ENCODE measurements at regions not wholly inside any gene's neighbourhood (a gene's known extent, or its start where the extent isn't known, plus 50 kb on each side); places are given as distances from the start of the nearest gene placed in this dataset.

DNA sequence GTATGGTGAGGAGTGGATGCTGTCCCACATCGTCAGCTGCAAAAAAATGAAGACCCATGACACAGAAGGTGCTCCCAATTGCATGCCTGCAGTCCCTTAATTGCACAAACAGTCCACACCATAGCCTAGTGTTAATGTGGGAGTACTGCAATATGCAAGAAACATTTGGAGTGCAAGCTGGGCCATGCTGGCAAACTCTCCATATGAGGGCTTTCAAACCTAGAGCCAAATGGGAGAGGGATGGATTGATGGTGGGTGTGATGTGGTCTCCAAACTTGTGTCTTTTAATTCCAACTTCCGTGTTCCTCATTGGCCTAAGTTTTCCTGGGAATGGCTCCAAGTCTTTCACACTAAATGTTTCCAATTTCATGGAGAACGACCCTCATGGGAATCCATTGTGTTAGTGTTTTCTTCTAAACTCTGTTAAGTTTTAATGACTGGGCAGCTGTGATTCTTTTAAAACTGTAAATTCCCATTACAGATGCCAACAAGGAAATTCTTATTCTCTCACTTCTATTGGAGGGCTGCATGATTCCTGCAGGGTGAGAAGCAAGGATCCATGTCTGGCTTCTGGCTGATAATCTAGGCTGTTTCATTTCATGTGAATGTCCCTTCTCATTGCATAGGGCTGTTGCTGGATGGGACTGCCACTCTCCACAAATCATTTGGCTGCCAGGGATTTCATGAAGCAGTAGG lies 745.3 kb upstream of the TSPY4 start:
- no peak for DNase-seq (ENCODE audit: low read depth)
- TF ChIP-seq, protein P1, sequence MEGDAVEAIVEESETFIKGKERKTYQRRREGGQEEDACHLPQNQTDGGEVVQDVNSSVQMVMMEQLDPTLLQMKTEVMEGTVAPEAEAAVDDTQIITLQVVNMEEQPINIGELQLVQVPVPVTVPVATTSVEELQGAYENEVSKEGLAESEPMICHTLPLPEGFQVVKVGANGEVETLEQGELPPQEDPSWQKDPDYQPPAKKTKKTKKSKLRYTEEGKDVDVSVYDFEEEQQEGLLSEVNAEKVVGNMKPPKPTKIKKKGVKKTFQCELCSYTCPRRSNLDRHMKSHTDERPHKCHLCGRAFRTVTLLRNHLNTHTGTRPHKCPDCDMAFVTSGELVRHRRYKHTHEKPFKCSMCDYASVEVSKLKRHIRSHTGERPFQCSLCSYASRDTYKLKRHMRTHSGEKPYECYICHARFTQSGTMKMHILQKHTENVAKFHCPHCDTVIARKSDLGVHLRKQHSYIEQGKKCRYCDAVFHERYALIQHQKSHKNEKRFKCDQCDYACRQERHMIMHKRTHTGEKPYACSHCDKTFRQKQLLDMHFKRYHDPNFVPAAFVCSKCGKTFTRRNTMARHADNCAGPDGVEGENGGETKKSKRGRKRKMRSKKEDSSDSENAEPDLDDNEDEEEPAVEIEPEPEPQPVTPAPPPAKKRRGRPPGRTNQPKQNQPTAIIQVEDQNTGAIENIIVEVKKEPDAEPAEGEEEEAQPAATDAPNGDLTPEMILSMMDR (IDR thresholded peaks at IDR 0.05; ENCODE audit: low read depth, low read length, missing control alignments) = no peak
- no peak overlapping the region for H3K4me3 ChIP-seq (ENCODE audit: low read depth, low read length)

DNA sequence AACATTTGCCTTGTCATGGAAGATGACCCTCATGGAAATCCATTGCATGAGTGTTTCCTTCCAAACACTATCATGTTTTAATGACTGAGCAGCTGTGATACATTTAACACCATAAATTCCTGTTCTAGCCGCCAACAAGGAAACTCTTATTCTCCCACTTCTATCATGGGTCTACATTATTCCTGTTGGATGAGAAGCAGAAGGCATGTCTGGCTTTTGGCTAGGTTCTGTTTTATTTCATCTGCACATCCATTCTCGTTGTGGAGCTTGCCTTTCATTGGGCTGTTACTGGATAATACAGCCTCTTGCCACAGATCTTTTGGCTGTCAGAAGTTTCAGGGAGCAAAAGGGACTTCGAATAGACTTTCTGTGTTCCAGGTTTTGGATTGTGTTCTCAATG lies 742.6 kb upstream of the TSPY4 start:
- TF ChIP-seq, protein P1 (IDR thresholded peaks at IDR 0.05; ENCODE audit: low read depth, low read length, missing control alignments) = no peak
- no peak overlapping the region for H3K4me3 ChIP-seq (ENCODE audit: low read depth, low read length)
- DNase-seq (ENCODE audit: low read depth) = no peak

DNA sequence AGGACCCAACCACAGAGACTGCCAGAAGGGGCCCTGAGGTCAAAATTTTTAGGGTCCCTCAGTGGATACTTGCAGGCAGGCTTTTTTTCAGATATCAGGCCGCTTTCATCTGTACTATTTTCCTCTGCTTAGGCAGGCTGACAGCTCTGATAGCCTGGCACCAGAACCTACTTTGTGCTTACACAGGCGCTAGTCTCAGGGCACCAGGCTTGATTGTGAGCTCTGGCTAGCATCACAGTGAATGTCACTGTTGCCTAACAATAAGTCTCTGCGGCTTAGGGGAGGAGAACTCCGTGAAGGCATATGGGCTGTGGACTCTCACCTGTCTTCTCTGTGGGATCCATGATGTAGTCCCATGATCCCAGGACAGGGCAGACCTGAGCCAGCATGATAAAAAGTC lies 738.1 kb upstream of the TSPY4 start:
- DNase-seq (ENCODE audit: low read depth) = no peak
- H3K4me3 ChIP-seq (ENCODE audit: low read depth, low read length) = no peak overlapping the region
- TF ChIP-seq, protein P1 (IDR thresholded peaks at IDR 0.05; ENCODE audit: low read depth, low read length, missing control alignments) = no peak

DNA sequence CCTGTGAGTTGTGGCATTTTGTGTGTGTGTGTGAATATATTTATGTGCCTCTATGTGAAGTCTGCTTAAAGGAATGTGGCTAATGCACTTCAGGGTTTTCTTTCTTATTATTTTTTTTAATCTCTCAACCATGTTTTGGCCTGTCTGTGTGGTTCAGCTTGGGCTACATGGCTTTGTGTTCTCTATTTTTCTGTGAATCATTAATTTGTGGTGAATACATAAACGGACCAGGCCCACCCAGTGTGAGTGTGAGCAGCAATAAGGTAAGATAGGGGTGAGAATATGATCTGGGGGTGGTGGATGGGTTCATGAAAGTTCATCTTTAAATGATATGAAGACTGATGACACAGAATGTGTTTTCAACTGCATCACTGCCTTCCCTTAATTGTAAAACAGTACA lies 726.6 kb upstream of the TSPY4 start:
- no peak overlapping the region for H3K4me3 ChIP-seq (ENCODE audit: low read depth, low read length)
- no peak for DNase-seq (ENCODE audit: low read depth)
- TF ChIP-seq, protein P1 (IDR thresholded peaks at IDR 0.05; ENCODE audit: low read depth, low read length, missing control alignments) = no peak

DNA sequence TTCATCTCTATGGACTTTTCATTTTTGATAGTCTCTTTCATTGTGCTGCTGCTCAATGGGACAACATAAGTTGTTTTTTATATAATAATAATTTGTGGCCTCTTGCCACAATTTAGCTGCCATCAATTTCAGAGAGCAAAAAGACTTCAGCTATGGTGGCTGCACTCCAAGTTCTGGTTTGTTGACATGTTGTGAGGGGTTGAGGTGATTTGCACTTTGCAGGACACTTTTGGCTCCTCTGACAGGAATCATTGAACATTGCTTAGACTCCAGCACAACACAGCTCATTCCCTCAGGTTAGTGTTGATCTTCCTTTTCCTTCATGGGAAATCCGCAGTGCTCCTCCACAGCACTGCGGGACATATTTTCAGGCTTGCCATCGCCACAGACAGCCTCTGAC lies 725.4 kb upstream of the TSPY4 start:
- DNase-seq (ENCODE audit: low read depth) = no peak
- TF ChIP-seq, protein P1 (IDR thresholded peaks at IDR 0.05; ENCODE audit: low read depth, low read length, missing control alignments) = no peak
- no peak overlapping the region for H3K4me3 ChIP-seq (ENCODE audit: low read depth, low read length)

- TF ChIP-seq, protein P1 (IDR thresholded peaks at IDR 0.05; ENCODE audit: low read depth, low read length, missing control alignments) = no peak
- H3K4me3 ChIP-seq (ENCODE audit: low read depth, low read length) = no peak overlapping the region
- no peak for DNase-seq (ENCODE audit: low read depth)
Measured at GRCh38 chrY:8618302-8618701, 719.0 kb upstream of the TSPY4 start.

DNA sequence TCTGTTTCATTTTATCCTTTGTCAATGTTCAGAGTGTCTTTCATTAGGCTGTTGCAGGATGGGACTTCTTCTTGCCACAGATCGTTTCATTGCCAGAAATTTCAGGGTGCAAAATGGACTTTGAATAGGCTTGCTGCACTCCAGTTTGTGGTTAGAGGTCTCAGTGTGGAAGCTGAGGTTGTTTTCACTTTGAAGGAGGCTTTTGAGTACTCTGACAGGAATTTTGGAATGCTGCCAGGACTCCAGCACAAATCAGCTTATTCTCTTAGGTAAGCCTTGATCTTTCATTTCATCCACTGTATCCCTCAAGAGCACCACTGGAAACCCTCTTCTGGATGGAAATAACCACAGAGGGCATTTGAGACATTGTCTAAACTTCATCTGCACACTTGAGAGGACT lies 715.1 kb upstream of the TSPY4 start:
- no peak overlapping the region for H3K4me3 ChIP-seq (ENCODE audit: low read depth, low read length)
- DNase-seq (ENCODE audit: low read depth) = no peak
- TF ChIP-seq, protein P1 (IDR thresholded peaks at IDR 0.05; ENCODE audit: low read depth, low read length, missing control alignments) = no peak
